ENCODE measurements at regions not wholly inside any gene's neighbourhood (a gene's known extent, or its start where the extent isn't known, plus 50 kb on each side); places are given as distances from the start of the nearest gene placed in this dataset.

- no peak overlapping the region for H2AFZ ChIP-seq (ENCODE audit: low read length)
- no peaks in the 10 kb centered on the region for H3K79me2 ChIP-seq (ENCODE audit: low read length)
- H3K9me2 ChIP-seq (replicated peaks; ENCODE audit: insufficient read depth, low read length) = no peaks in the 10 kb centered on the region
- no peaks in the 10 kb centered on the region for H3K9me3 ChIP-seq (ENCODE audit: low read length)
- no peaks in the 10 kb centered on the region for H3K36me3 ChIP-seq (ENCODE audit: insufficient read depth, low read length)
- H3K4me3 ChIP-seq (ENCODE audit: low read length) = peak overlapping the region; percentile 58
- peak overlapping the region; percentile 96 for H3K27ac ChIP-seq (ENCODE audit: low read length)
- H4K20me1 ChIP-seq (ENCODE audit: insufficient read depth, low read depth, low read length) = no peaks in the 10 kb centered on the region
- H3K4me2 ChIP-seq (ENCODE audit: low read depth, low read length, poor library complexity, severe bottlenecking) = peak overlapping the region; percentile 63
- no peaks in the 10 kb centered on the region for H3K27me3 ChIP-seq (ENCODE audit: low read length)
- H3K4me1 ChIP-seq (ENCODE audit: low read length) = peaks cover 66% of the 10 kb centered on the region
- H3K9ac ChIP-seq (ENCODE audit: low read length) = peak overlapping the region; percentile 68
- peak; percentile 73 for DNase-seq
These were observed 62.8 kb upstream of the C5orf58 start for GRCh38 chr5:170169996-170170395.

DNA sequence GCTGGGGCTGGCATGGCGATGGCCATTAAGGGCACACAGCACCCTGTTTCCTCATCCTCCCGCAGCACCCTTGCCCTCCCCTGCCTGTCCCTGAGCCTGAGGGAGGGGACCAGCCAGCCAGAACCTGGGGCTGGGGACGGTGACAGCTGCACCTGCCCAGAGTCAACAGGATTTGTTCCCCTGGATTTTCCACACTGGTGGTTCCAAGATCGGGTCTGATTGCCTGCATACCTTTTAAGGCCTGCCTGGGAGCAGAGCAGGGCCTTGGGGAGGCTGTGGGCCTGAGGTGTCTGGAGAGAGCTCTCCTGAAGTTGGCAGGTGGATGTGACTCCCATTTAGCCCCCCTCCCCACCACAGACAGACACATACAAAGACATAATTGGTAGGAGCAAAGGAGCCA lies 61.0 kb upstream of the C5orf58 start:
- no peaks in the 10 kb centered on the region for H3K9me2 ChIP-seq (replicated peaks; ENCODE audit: insufficient read depth, low read length)
- no peak overlapping the region for H3K27ac ChIP-seq (ENCODE audit: low read length)

GRCh38 chr5:170173227-170173626 lies 59.6 kb upstream of the C5orf58 start:
- Histone ChIP-seq H3K4me2 (ENCODE audit: low read depth, low read length, poor library complexity, severe bottlenecking) (no peak overlapping the region), H2AFZ (ENCODE audit: low read length) (no peak overlapping the region), H3K27me3 (ENCODE audit: low read length) (no peaks in the 10 kb centered on the region), H3K4me3 (ENCODE audit: low read length) (no peak overlapping the region), H3K4me1 (ENCODE audit: low read length) (peaks cover 57% of the 10 kb centered on the region), H3K9ac (ENCODE audit: low read length) (no peak overlapping the region), H3K36me3 (ENCODE audit: insufficient read depth, low read length) (no peaks in the 10 kb centered on the region), H3K79me2 (ENCODE audit: low read length) (no peaks in the 10 kb centered on the region), H3K9me3 (ENCODE audit: low read length) (no peaks in the 10 kb centered on the region), H3K9me2 (replicated peaks; ENCODE audit: insufficient read depth, low read length) (no peaks in the 10 kb centered on the region), H3K27ac (ENCODE audit: low read length) (no peak overlapping the region), H4K20me1 (ENCODE audit: insufficient read depth, low read depth, low read length) (no peaks in the 10 kb centered on the region)
- peak; percentile 34 for DNase-seq

More for the DNA sequence above, 61.0 kb upstream of the C5orf58 start:
- Histone ChIP-seq H3K9me3 (ENCODE audit: low read length) (no peaks in the 10 kb centered on the region), H3K9ac (ENCODE audit: low read length) (no peak overlapping the region), H3K4me1 (ENCODE audit: low read length) (peaks cover 58% of the 10 kb centered on the region), H3K79me2 (ENCODE audit: low read length) (no peaks in the 10 kb centered on the region), H2AFZ (ENCODE audit: low read length) (no peak overlapping the region), H3K4me3 (ENCODE audit: low read length) (no peak overlapping the region), H3K27me3 (ENCODE audit: low read length) (no peaks in the 10 kb centered on the region), H3K36me3 (ENCODE audit: insufficient read depth, low read length) (no peaks in the 10 kb centered on the region), H4K20me1 (ENCODE audit: insufficient read depth, low read depth, low read length) (no peaks in the 10 kb centered on the region), H3K4me2 (ENCODE audit: low read depth, low read length, poor library complexity, severe bottlenecking) (no peak overlapping the region)
- DNase-seq = no peak

- Histone ChIP-seq H3K9ac (ENCODE audit: low read length) (no peak overlapping the region), H3K4me1 (ENCODE audit: low read length) (peaks cover 54% of the 10 kb centered on the region), H3K9me3 (ENCODE audit: low read length) (no peaks in the 10 kb centered on the region), H4K20me1 (ENCODE audit: insufficient read depth, low read depth, low read length) (no peaks in the 10 kb centered on the region), H2AFZ (ENCODE audit: low read length) (no peak overlapping the region), H3K27me3 (ENCODE audit: low read length) (no peaks in the 10 kb centered on the region), H3K4me2 (ENCODE audit: low read depth, low read length, poor library complexity, severe bottlenecking) (no peak overlapping the region), H3K27ac (ENCODE audit: low read length) (no peak overlapping the region), H3K36me3 (ENCODE audit: insufficient read depth, low read length) (no peaks in the 10 kb centered on the region), H3K4me3 (ENCODE audit: low read length) (no peak overlapping the region), H3K79me2 (ENCODE audit: low read length) (no peaks in the 10 kb centered on the region), H3K9me2 (replicated peaks; ENCODE audit: insufficient read depth, low read length) (no peaks in the 10 kb centered on the region)
- no peak for DNase-seq
These were observed 59.1 kb upstream of the C5orf58 start for GRCh38 chr5:170173647-170174046.

GRCh38 chr5:170176916-170177315 lies 55.9 kb upstream of the C5orf58 start:
- no peaks in the 10 kb centered on the region for H3K9me3 ChIP-seq (ENCODE audit: low read length)
- H4K20me1 ChIP-seq (ENCODE audit: insufficient read depth, low read depth, low read length) = no peaks in the 10 kb centered on the region
- peaks cover 50% of the 10 kb centered on the region for H3K4me1 ChIP-seq (ENCODE audit: low read length)
- DNase-seq = peak; percentile 41
- no peaks in the 10 kb centered on the region for H3K79me2 ChIP-seq (ENCODE audit: low read length)
- no peaks in the 10 kb centered on the region for H3K27me3 ChIP-seq (ENCODE audit: low read length)
- peak overlapping the region; percentile 33; the same call in 1 of the 2 replicates for H3K9ac ChIP-seq (ENCODE audit: low read length)
- no peaks in the 10 kb centered on the region for H3K9me2 ChIP-seq (replicated peaks; ENCODE audit: insufficient read depth, low read length)
- H2AFZ ChIP-seq (ENCODE audit: low read length) = no peak overlapping the region
- no peak overlapping the region for H3K4me3 ChIP-seq (ENCODE audit: low read length)
- no peak overlapping the region for H3K27ac ChIP-seq (ENCODE audit: low read length)
- H3K36me3 ChIP-seq (ENCODE audit: insufficient read depth, low read length) = no peaks in the 10 kb centered on the region
- H3K4me2 ChIP-seq (ENCODE audit: low read depth, low read length, poor library complexity, severe bottlenecking) = peak overlapping the region; percentile 37

GRCh38 chr5:170178814-170179213 lies 54.0 kb upstream of the C5orf58 start:
- peaks cover 68% of the 10 kb centered on the region for H3K4me1 ChIP-seq (ENCODE audit: low read length)
- no peaks in the 10 kb centered on the region for H3K36me3 ChIP-seq (ENCODE audit: insufficient read depth, low read length)
- no peaks in the 10 kb centered on the region for H3K9me2 ChIP-seq (replicated peaks; ENCODE audit: insufficient read depth, low read length)
- DNase-seq = no peak
- H2AFZ ChIP-seq (ENCODE audit: low read length) = no peak overlapping the region
- no peaks in the 10 kb centered on the region for H3K79me2 ChIP-seq (ENCODE audit: low read length)
- no peak overlapping the region for H3K4me3 ChIP-seq (ENCODE audit: low read length)
- no peak overlapping the region for H3K27ac ChIP-seq (ENCODE audit: low read length)
- H3K9ac ChIP-seq (ENCODE audit: low read length) = peak overlapping the region; percentile 6; the same call in 1 of the 2 replicates
- no peaks in the 10 kb centered on the region for H3K9me3 ChIP-seq (ENCODE audit: low read length)
- peak overlapping the region; percentile 3 for H3K4me2 ChIP-seq (ENCODE audit: low read depth, low read length, poor library complexity, severe bottlenecking)
- no peaks in the 10 kb centered on the region for H4K20me1 ChIP-seq (ENCODE audit: insufficient read depth, low read depth, low read length)
- H3K27me3 ChIP-seq (ENCODE audit: low read length) = no peaks in the 10 kb centered on the region

DNA sequence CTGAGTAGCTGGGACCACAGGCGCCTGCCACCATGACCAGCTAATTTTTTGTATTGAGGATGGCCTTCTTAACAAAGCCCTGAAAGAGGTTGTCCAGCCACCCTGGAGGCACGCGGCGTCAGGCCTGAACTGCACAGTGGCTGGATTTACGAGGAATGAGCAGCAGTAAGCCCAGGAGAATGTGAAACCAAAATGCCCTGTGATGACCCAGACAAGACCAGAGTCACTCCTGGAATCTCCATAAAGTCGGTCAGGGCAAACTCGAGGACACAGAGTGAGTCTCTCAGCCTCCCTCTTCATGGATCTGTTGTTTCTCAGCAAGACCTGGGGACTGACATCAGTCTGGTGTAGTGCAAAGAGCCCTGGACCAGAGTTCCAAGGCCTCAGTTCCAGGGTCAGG lies 53.2 kb upstream of the C5orf58 start:
- Histone ChIP-seq H3K4me3 (ENCODE audit: low read length) (no peak overlapping the region), H3K9me2 (replicated peaks; ENCODE audit: insufficient read depth, low read length) (no peaks in the 10 kb centered on the region), H2AFZ (ENCODE audit: low read length) (no peak overlapping the region), H3K27ac (ENCODE audit: low read length) (no peak overlapping the region), H3K4me2 (ENCODE audit: low read depth, low read length, poor library complexity, severe bottlenecking) (peak overlapping the region; percentile 3), H3K9ac (ENCODE audit: low read length) (no peak overlapping the region), H3K79me2 (ENCODE audit: low read length) (no peaks in the 10 kb centered on the region), H3K36me3 (ENCODE audit: insufficient read depth, low read length) (no peaks in the 10 kb centered on the region), H3K4me1 (ENCODE audit: low read length) (peaks cover 76% of the 10 kb centered on the region), H3K9me3 (ENCODE audit: low read length) (no peaks in the 10 kb centered on the region), H4K20me1 (ENCODE audit: insufficient read depth, low read depth, low read length) (no peaks in the 10 kb centered on the region), H3K27me3 (ENCODE audit: low read length) (no peaks in the 10 kb centered on the region)
- DNase-seq = peak; percentile 46

DNA sequence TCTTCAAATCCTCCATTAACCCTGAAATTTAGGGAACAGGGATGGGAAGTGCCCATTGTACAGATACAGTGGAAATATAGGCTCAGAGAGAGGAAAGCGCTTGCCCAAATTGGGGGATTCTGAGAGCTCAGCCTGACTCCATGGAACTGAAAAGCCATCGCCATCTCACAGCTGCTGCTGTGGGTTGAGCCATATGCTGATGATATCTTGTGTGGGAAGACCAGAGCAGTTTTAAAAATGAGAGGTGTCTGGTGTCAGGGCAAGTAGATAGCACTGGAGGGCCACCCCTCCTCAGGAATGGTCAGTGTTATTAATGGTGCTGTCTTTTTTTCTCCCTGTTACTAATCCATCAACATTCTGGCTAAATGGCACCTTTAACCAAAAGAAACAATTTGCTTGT lies 50.9 kb upstream of the C5orf58 start:
- Histone ChIP-seq H3K9me2 (replicated peaks; ENCODE audit: insufficient read depth, low read length) (no peaks in the 10 kb centered on the region), H3K4me1 (ENCODE audit: low read length) (peaks cover 78% of the 10 kb centered on the region), H3K4me3 (ENCODE audit: low read length) (peak overlapping the region; percentile 30; the same call in 1 of the 2 replicates), H4K20me1 (ENCODE audit: insufficient read depth, low read depth, low read length) (no peaks in the 10 kb centered on the region), H3K27me3 (ENCODE audit: low read length) (no peaks in the 10 kb centered on the region), H3K36me3 (ENCODE audit: insufficient read depth, low read length) (no peaks in the 10 kb centered on the region), H3K4me2 (ENCODE audit: low read depth, low read length, poor library complexity, severe bottlenecking) (peak overlapping the region; percentile 96), H2AFZ (ENCODE audit: low read length) (no peak overlapping the region), H3K79me2 (ENCODE audit: low read length) (no peaks in the 10 kb centered on the region), H3K9ac (ENCODE audit: low read length) (peak overlapping the region; percentile 16; the same call in 1 of the 2 replicates), H3K27ac (ENCODE audit: low read length) (peak overlapping the region; percentile 93), H3K9me3 (ENCODE audit: low read length) (no peaks in the 10 kb centered on the region)
- DNase-seq = no peak

GRCh38 chr5:170182491-170182890 lies 50.3 kb upstream of the C5orf58 start:
- no peaks in the 10 kb centered on the region for H3K9me2 ChIP-seq (replicated peaks; ENCODE audit: insufficient read depth, low read length)
- no peaks in the 10 kb centered on the region for H3K9me3 ChIP-seq (ENCODE audit: low read length)
- H3K4me1 ChIP-seq (ENCODE audit: low read length) = peaks cover 78% of the 10 kb centered on the region
- peak overlapping the region; percentile 93 for H3K27ac ChIP-seq (ENCODE audit: low read length)
- peak; percentile 93 for DNase-seq
- H2AFZ ChIP-seq (ENCODE audit: low read length) = no peak overlapping the region
- H3K27me3 ChIP-seq (ENCODE audit: low read length) = no peaks in the 10 kb centered on the region
- H3K79me2 ChIP-seq (ENCODE audit: low read length) = no peaks in the 10 kb centered on the region
- peak overlapping the region; percentile 77 for H3K9ac ChIP-seq (ENCODE audit: low read length)
- H4K20me1 ChIP-seq (ENCODE audit: insufficient read depth, low read depth, low read length) = no peaks in the 10 kb centered on the region
- H3K4me3 ChIP-seq (ENCODE audit: low read length) = peak overlapping the region; percentile 67
- peak overlapping the region; percentile 96 for H3K4me2 ChIP-seq (ENCODE audit: low read depth, low read length, poor library complexity, severe bottlenecking)
- H3K36me3 ChIP-seq (ENCODE audit: insufficient read depth, low read length) = no peaks in the 10 kb centered on the region

Measured in Karpas-422 (cell line).